K562 (cell line): ENCODE measurements at regions not wholly inside any gene's neighbourhood (a gene's known extent, or its start where the extent isn't known, plus 50 kb on each side); places are given as distances from the start of the nearest gene placed in this dataset.

ENCODE experiments used
- ATAC-seq: fragments of 200-7000 bp; cut with Tn5 transposase; 3 replicates; pipeline ENCODE4 v1.9.1; 2020; ENCODE audit warnings: moderate library complexity
- BruUV-seq: library from RNA; stranded (reverse); fragments of 400-500 nt; replicated peaks from 2 replicates; lab custom pipeline; 2021; lab: Mats Ljungman, UMichigan
- CTCF ChIA-PET: fragments of 300-600 bp; formaldehyde crosslinking; extraction: SDS; loops from one replicate; lab custom pipeline; 2021; ENCODE audit warnings: low intra/inter-chr PET ratio; lab: Yijun Ruan, JAX
- POLR2A ChIA-PET: fragments of 300-600, 350-650 bp; sonication (Branson Sonifier 250); formaldehyde crosslinking; extraction: SDS; loops from one replicate; lab custom pipeline; 2021; ENCODE audit warnings: antibody characterized with exemption, inconsistent platforms; lab: Yijun Ruan, JAX
- DNase-seq, 4 experiments: peaks; one replicate each; pipeline versions ENCODE4 v3.0.0 to v3.0.0-alpha.2; 2011 to 2018; ENCODE audit warnings: low spot score in 3 of 4, mixed read lengths in 3 of 4; ENCODE audit errors: extremely low read depth in 1 of 4
- FAIRE-seq: peaks from 2 replicates; lab custom pipeline; 2011; peaks lifted over from hg19 to GRCh38; lab: Jason Lieb, UNC
- H2AFZ ChIP-seq: 2 replicates; pipeline ENCODE4 v1.6.0; 2011; ENCODE audit warnings: low read depth, low read length, control low read depth, inconsistent platforms
- H3K27ac ChIP-seq: fragments of 200-600 bp; 3 replicates; pipeline ENCODE4 v1.8.0; 2011; ENCODE audit warnings: low read depth, mild to moderate bottlenecking, control low read depth, inconsistent platforms, low read length, moderate library complexity, mixed read lengths; ENCODE audit errors: extremely low read depth
- H3K27me3 ChIP-seq, 2 experiments: fragments of 300-600 bp in 1 of 2; 2 replicates in 1 of 2; 3 replicates in 1 of 2; pipeline versions ENCODE4 v1.6.0 to v1.8.0; 2011; ENCODE audit warnings: inconsistent platforms in 2 of 2, low read length in 2 of 2, mild to moderate bottlenecking in 1 of 2, mixed read lengths in 1 of 2, moderate library complexity in 1 of 2; ENCODE audit not compliant: control insufficient read depth in 2 of 2, insufficient read depth in 2 of 2
- H3K36me3 ChIP-seq: fragments of 300-600 bp; 3 replicates; pipeline ENCODE4 v1.8.0; 2011; ENCODE audit warnings: mild to moderate bottlenecking, low read length, inconsistent platforms; ENCODE audit not compliant: control insufficient read depth, insufficient read depth
- H3K4me1 ChIP-seq, 2 experiments: fragments of 200-600 bp in 1 of 2; replicated peaks in 1 of 2; 2 replicates in 1 of 2; 3 replicates in 1 of 2; pipeline versions ENCODE4 v1.5.1 to v1.8.0; 2011; ENCODE audit warnings: inconsistent platforms in 2 of 2, low read length in 2 of 2, mild to moderate bottlenecking in 1 of 2, mixed read lengths in 1 of 2, moderate library complexity in 1 of 2; ENCODE audit not compliant: control insufficient read depth in 2 of 2, insufficient read depth in 2 of 2
- H3K4me2 ChIP-seq: 2 replicates; pipeline ENCODE4 v1.6.1; 2011; ENCODE audit warnings: low read length, control low read depth, inconsistent platforms, mixed read lengths; ENCODE audit not compliant: insufficient read depth
- H3K4me3 ChIP-seq: fragments of 200-600 bp; sonication (generic), shearing (Covaris generic); 2 replicates; pipeline ENCODE4 v1.5.1; 2016; ENCODE audit warnings: control low read depth, inconsistent platforms
- H3K79me2 ChIP-seq: fragments of 200-600 bp; 3 replicates; pipeline ENCODE4 v1.8.0; 2011; ENCODE audit warnings: low read length, inconsistent platforms; ENCODE audit not compliant: control insufficient read depth, insufficient read depth
- H3K9ac ChIP-seq, 2 experiments: 2 replicates each; pipeline versions ENCODE4 v1.6.0 to v1.6.1; 2011; ENCODE audit warnings: low read depth in 2 of 2, low read length in 2 of 2, control low read depth in 1 of 2, inconsistent platforms in 1 of 2, mild to moderate bottlenecking in 1 of 2, mixed read lengths in 1 of 2; ENCODE audit not compliant: insufficient read depth in 1 of 2
- H3K9me1 ChIP-seq: one replicate; pipeline ENCODE4 v1.6.0; 2011; ENCODE audit warnings: inconsistent platforms, mild to moderate bottlenecking, low read length, moderate library complexity; ENCODE audit not compliant: control insufficient read depth, insufficient read depth
- H3K9me3 ChIP-seq: replicated peaks from 2 replicates; pipeline ENCODE4 v1.5.1; 2011; ENCODE audit warnings: low read depth, low read length, inconsistent platforms; ENCODE audit not compliant: control insufficient read depth, insufficient read depth
- H4K20me1 ChIP-seq: replicated peaks from 2 replicates; pipeline ENCODE4 v1.6.1; 2011; ENCODE audit warnings: low read length, inconsistent platforms, mixed read lengths; ENCODE audit not compliant: control insufficient read depth, insufficient read depth
- TFE3 ChIP-seq: fragments of 450-650 bp; formaldehyde crosslinking; IDR thresholded peaks from 2 replicates; pipeline ENCODE4 v1.4.0; 2020; ENCODE audit warnings: mild to moderate bottlenecking, mixed read lengths
- WGBS: fragments of 100-300 bp; shearing (Covaris generic); methylation state at CpG from one replicate; pipeline ENCODE4 v1.1.6; 2016; ENCODE audit warnings: low coverage, mixed read lengths; ENCODE audit not compliant: insufficient coverage; ENCODE audit errors: missing lambda C conversion rate; 5-methylcytosine and 5-hydroxymethylcytosine counted together
- in situ Hi-C: fragments of 300-500 bp; cut with MboI; formaldehyde crosslinking; loops from 4 replicates; pipeline ENCODE4 v1.15.0; 2018; ENCODE audit warnings: inconsistent platforms, mixed read lengths
- intact Hi-C: fragments of 100-400 bp; cut with micrococcal nuclease; formaldehyde crosslinking; loops from 2 replicates; pipeline ENCODE4 v1.14.2; 2022
- TF ChIP-seq, protein P1 (sequence below), 3 experiments: IDR thresholded peaks in 2 of 3; conservative IDR thresholded peaks in 1 of 3; 2 replicates each; pipeline ENCODE4 v1.5.1; 2011 to 2012; ENCODE audit warnings: low read length in 3 of 3, mild to moderate bottlenecking in 3 of 3, control low read depth in 2 of 3, improper control_type of control experiment in 1 of 3, inconsistent platforms in 1 of 3, low read depth in 1 of 3, mixed read lengths in 1 of 3, moderate library complexity in 1 of 3; ENCODE audit not compliant: insufficient read depth in 2 of 3

- WGBS = 0% methylated on average over 4 of the region's 5 CpGs
- Histone ChIP-seq H3K9me1 (no peaks in the 10 kb centered on the region), H3K27ac (no peak overlapping the region), H3K9ac (no peak overlapping the region), H3K4me2 (no peak overlapping the region), H3K27me3 (no peaks in the 10 kb centered on the region; a peak in 1 of 5 replicates), H3K36me3 (no peaks in the 10 kb centered on the region), H2AFZ (no peak overlapping the region), H3K4me1 (no peaks in the 10 kb centered on the region), H3K4me3 (no peak overlapping the region), H4K20me1 (no peaks in the 10 kb centered on the region), H3K79me2 (no peaks in the 10 kb centered on the region), H3K9me3 (no peaks in the 10 kb centered on the region)
- no peak for FAIRE-seq
- no TSS peak for BruUV-seq
- in situ Hi-C loops (no loop called here), intact Hi-C loops (no loop called here)
- TF ChIP-seq TFE3 = peak; percentile 51
- TF ChIP-seq, protein P1, sequence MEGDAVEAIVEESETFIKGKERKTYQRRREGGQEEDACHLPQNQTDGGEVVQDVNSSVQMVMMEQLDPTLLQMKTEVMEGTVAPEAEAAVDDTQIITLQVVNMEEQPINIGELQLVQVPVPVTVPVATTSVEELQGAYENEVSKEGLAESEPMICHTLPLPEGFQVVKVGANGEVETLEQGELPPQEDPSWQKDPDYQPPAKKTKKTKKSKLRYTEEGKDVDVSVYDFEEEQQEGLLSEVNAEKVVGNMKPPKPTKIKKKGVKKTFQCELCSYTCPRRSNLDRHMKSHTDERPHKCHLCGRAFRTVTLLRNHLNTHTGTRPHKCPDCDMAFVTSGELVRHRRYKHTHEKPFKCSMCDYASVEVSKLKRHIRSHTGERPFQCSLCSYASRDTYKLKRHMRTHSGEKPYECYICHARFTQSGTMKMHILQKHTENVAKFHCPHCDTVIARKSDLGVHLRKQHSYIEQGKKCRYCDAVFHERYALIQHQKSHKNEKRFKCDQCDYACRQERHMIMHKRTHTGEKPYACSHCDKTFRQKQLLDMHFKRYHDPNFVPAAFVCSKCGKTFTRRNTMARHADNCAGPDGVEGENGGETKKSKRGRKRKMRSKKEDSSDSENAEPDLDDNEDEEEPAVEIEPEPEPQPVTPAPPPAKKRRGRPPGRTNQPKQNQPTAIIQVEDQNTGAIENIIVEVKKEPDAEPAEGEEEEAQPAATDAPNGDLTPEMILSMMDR (IDR thresholded peaks at IDR 0.05 in 2 of 3, conservative IDR thresholded peaks at IDR 0.05 in 1 of 3; ENCODE audit: insufficient read depth in 2 of 3, low read depth in 1 of 3, low read length in 3 of 3) = no peak
- CTCF ChIA-PET = no interaction called here
- no peak for DNase-seq
- POLR2A ChIA-PET = interaction anchor here (0.7 kb wide), 1 partner anchor 99 kb away, joined by 3 read pairs; no protein-coding TSS in a partner anchor
- no peak for ATAC-seq
Measured at GRCh38 chr5:115414406-115415142, 118.1 kb upstream of the CCDC112 start.
